K562 (cell line): ENCODE measurements at regions not wholly inside any gene's neighbourhood (a gene's known extent, or its start where the extent isn't known, plus 50 kb on each side); places are given as distances from the start of the nearest gene placed in this dataset.

Experiments
- ATAC-seq: fragments of 200-7000 bp; cut with Tn5 transposase; 3 replicates; pipeline ENCODE4 v1.9.1; 2020; ENCODE audit warnings: moderate library complexity
- BruUV-seq: library from RNA; stranded (reverse); fragments of 400-500 nt; replicated peaks from 2 replicates; lab custom pipeline; 2021; lab: Mats Ljungman, UMichigan
- CTCF ChIA-PET: fragments of 300-600 bp; formaldehyde crosslinking; extraction: SDS; loops from one replicate; lab custom pipeline; 2021; ENCODE audit warnings: low intra/inter-chr PET ratio; lab: Yijun Ruan, JAX
- POLR2A ChIA-PET: fragments of 300-600, 350-650 bp; sonication (Branson Sonifier 250); formaldehyde crosslinking; extraction: SDS; loops from one replicate; lab custom pipeline; 2021; ENCODE audit warnings: antibody characterized with exemption, inconsistent platforms; lab: Yijun Ruan, JAX
- DNase-seq, 4 experiments: peaks; one replicate each; pipeline versions ENCODE4 v3.0.0 to v3.0.0-alpha.2; 2011 to 2018; ENCODE audit warnings: low spot score in 3 of 4, mixed read lengths in 3 of 4; ENCODE audit errors: extremely low read depth in 1 of 4
- FAIRE-seq: peaks from 2 replicates; lab custom pipeline; 2011; peaks lifted over from hg19 to GRCh38; lab: Jason Lieb, UNC
- H2AFZ ChIP-seq: 2 replicates; pipeline ENCODE4 v1.6.0; 2011; ENCODE audit warnings: low read depth, low read length, control low read depth, inconsistent platforms
- H3K27ac ChIP-seq: fragments of 200-600 bp; 3 replicates; pipeline ENCODE4 v1.8.0; 2011; ENCODE audit warnings: low read depth, mild to moderate bottlenecking, control low read depth, inconsistent platforms, low read length, moderate library complexity, mixed read lengths; ENCODE audit errors: extremely low read depth
- H3K27me3 ChIP-seq, 2 experiments: fragments of 300-600 bp in 1 of 2; 2 replicates in 1 of 2; 3 replicates in 1 of 2; pipeline versions ENCODE4 v1.6.0 to v1.8.0; 2011; ENCODE audit warnings: inconsistent platforms in 2 of 2, low read length in 2 of 2, mild to moderate bottlenecking in 1 of 2, mixed read lengths in 1 of 2, moderate library complexity in 1 of 2; ENCODE audit not compliant: control insufficient read depth in 2 of 2, insufficient read depth in 2 of 2
- H3K36me3 ChIP-seq: fragments of 300-600 bp; 3 replicates; pipeline ENCODE4 v1.8.0; 2011; ENCODE audit warnings: mild to moderate bottlenecking, low read length, inconsistent platforms; ENCODE audit not compliant: control insufficient read depth, insufficient read depth
- H3K4me1 ChIP-seq, 2 experiments: fragments of 200-600 bp in 1 of 2; replicated peaks in 1 of 2; 2 replicates in 1 of 2; 3 replicates in 1 of 2; pipeline versions ENCODE4 v1.5.1 to v1.8.0; 2011; ENCODE audit warnings: inconsistent platforms in 2 of 2, low read length in 2 of 2, mild to moderate bottlenecking in 1 of 2, mixed read lengths in 1 of 2, moderate library complexity in 1 of 2; ENCODE audit not compliant: control insufficient read depth in 2 of 2, insufficient read depth in 2 of 2
- H3K4me2 ChIP-seq: 2 replicates; pipeline ENCODE4 v1.6.1; 2011; ENCODE audit warnings: low read length, control low read depth, inconsistent platforms, mixed read lengths; ENCODE audit not compliant: insufficient read depth
- H3K4me3 ChIP-seq: fragments of 200-600 bp; sonication (generic), shearing (Covaris generic); 2 replicates; pipeline ENCODE4 v1.5.1; 2016; ENCODE audit warnings: control low read depth, inconsistent platforms
- H3K79me2 ChIP-seq: fragments of 200-600 bp; 3 replicates; pipeline ENCODE4 v1.8.0; 2011; ENCODE audit warnings: low read length, inconsistent platforms; ENCODE audit not compliant: control insufficient read depth, insufficient read depth
- H3K9ac ChIP-seq, 2 experiments: 2 replicates each; pipeline versions ENCODE4 v1.6.0 to v1.6.1; 2011; ENCODE audit warnings: low read depth in 2 of 2, low read length in 2 of 2, control low read depth in 1 of 2, inconsistent platforms in 1 of 2, mild to moderate bottlenecking in 1 of 2, mixed read lengths in 1 of 2; ENCODE audit not compliant: insufficient read depth in 1 of 2
- H3K9me1 ChIP-seq: one replicate; pipeline ENCODE4 v1.6.0; 2011; ENCODE audit warnings: inconsistent platforms, mild to moderate bottlenecking, low read length, moderate library complexity; ENCODE audit not compliant: control insufficient read depth, insufficient read depth
- H3K9me3 ChIP-seq: replicated peaks from 2 replicates; pipeline ENCODE4 v1.5.1; 2011; ENCODE audit warnings: low read depth, low read length, inconsistent platforms; ENCODE audit not compliant: control insufficient read depth, insufficient read depth
- H4K20me1 ChIP-seq: replicated peaks from 2 replicates; pipeline ENCODE4 v1.6.1; 2011; ENCODE audit warnings: low read length, inconsistent platforms, mixed read lengths; ENCODE audit not compliant: control insufficient read depth, insufficient read depth
- CTBP1 ChIP-seq: fragments of 450-650 bp; IDR thresholded peaks from 2 replicates; pipeline ENCODE4 v1.6.1; 2016; ENCODE audit warnings: borderline replicate concordance
- FUS ChIP-seq: fragments of 200-400 bp; formaldehyde crosslinking; optimal IDR thresholded peaks from 2 replicates; pipeline ENCODE3; 2017; ENCODE audit warnings: low read depth, low read length
- HDAC1 ChIP-seq, 2 experiments: fragments of 450-650 bp; IDR thresholded peaks; 2 replicates each; pipeline ENCODE4 v1.6.1; 2016 to 2017; ENCODE audit warnings: inconsistent platforms in 1 of 2, mild to moderate bottlenecking in 1 of 2, moderate library complexity in 1 of 2
- MXI1 ChIP-seq: IDR thresholded peaks from 2 replicates; pipeline ENCODE4 v1.6.1; 2011; ENCODE audit warnings: low read depth, mild to moderate bottlenecking, improper control_type of control experiment, low read length
- NR2C1 ChIP-seq, 2 experiments: fragments of 450-650 bp; IDR thresholded peaks; 2 replicates each; pipeline ENCODE4 v1.6.1; 2017; ENCODE audit warnings: mild to moderate bottlenecking in 2 of 2, antibody characterized with exemption in 1 of 2, inconsistent platforms in 1 of 2, missing compliant biosample characterization in 1 of 2, missing genetic modification characterization in 1 of 2
- RFX5 ChIP-seq: IDR thresholded peaks from 2 replicates; pipeline ENCODE4 v1.6.1; 2011; ENCODE audit warnings: low read depth, mild to moderate bottlenecking, improper control_type of control experiment, low read length
- SIN3B ChIP-seq: fragments of 450-650 bp; IDR thresholded peaks from 2 replicates; pipeline ENCODE4 v1.6.1; 2017; ENCODE audit warnings: low read depth, mild to moderate bottlenecking, moderate library complexity
- ZKSCAN8 ChIP-seq: fragments of 200-800 bp; sonication (Bioruptor generic); IDR thresholded peaks from 2 replicates; pipeline ENCODE4 v1.6.1; 2016; ENCODE audit warnings: missing genetic modification characterization, missing compliant biosample characterization
- ZNF124 ChIP-seq: sonication (generic); formaldehyde crosslinking; IDR thresholded peaks from 2 replicates; pipeline ENCODE4 v1.8.1; 2022; ENCODE audit warnings: missing genetic modification reagents
- ZNF57 ChIP-seq: fragments of 450-650 bp; formaldehyde crosslinking; IDR thresholded peaks from 2 replicates; pipeline ENCODE4 v1.4.0; 2020; ENCODE audit warnings: mild to moderate bottlenecking, moderate library complexity
- ZNF644 ChIP-seq: fragments of 200-800 bp; sonication (Bioruptor generic); IDR thresholded peaks from 2 replicates; pipeline ENCODE4 v1.6.1; 2016; ENCODE audit warnings: low read depth, missing genetic modification characterization, missing compliant biosample characterization
- WGBS: fragments of 100-300 bp; shearing (Covaris generic); methylation state at CpG from one replicate; pipeline ENCODE4 v1.1.6; 2016; ENCODE audit warnings: low coverage, mixed read lengths; ENCODE audit not compliant: insufficient coverage; ENCODE audit errors: missing lambda C conversion rate; 5-methylcytosine and 5-hydroxymethylcytosine counted together
- in situ Hi-C: fragments of 300-500 bp; cut with MboI; formaldehyde crosslinking; loops from 4 replicates; pipeline ENCODE4 v1.15.0; 2018; ENCODE audit warnings: inconsistent platforms, mixed read lengths
- intact Hi-C: fragments of 100-400 bp; cut with micrococcal nuclease; formaldehyde crosslinking; loops from 2 replicates; pipeline ENCODE4 v1.14.2; 2022
- TF ChIP-seq, protein P1 (sequence below): fragments of 450-650 bp; IDR thresholded peaks from 2 replicates; pipeline ENCODE4 v1.6.1; 2016; ENCODE audit warnings: low read depth, mild to moderate bottlenecking, moderate library complexity
- TF ChIP-seq, protein P2 (sequence below): fragments of 200-800 bp; sonication (Bioruptor generic); IDR thresholded peaks from 2 replicates; pipeline ENCODE4 v1.6.1; 2017; ENCODE audit warnings: missing genetic modification characterization, missing compliant biosample characterization

DNA sequence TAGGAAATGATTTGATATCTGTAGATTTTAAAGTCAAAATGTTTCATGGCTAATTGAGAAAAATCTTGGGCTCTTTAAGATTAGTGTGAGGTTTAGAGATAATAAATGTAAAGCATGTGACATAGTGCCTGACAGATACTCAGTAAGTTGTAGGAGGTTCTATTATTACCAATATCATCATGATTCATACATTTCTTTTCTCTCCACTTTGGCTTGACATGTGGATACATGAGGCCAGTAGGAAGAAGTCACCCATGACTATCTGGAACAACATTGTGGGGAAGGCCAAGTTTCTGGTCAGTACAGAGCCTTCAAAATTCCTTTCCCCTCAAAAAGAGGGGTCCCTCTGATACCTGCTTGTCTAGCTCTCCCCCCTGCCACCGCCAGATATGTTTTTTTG lies 91.2 kb upstream of the SORBS2 start:
- BruUV-seq = no TSS peak

More for the DNA sequence above, 91.2 kb upstream of the SORBS2 start:
- in situ Hi-C loops (no loop called here), intact Hi-C loops (no loop called here)
- H4K20me1 ChIP-seq = no peaks in the 10 kb centered on the region
- H3K4me3 ChIP-seq = no peak overlapping the region
- ChIA-PET POLR2A (no interaction called here), CTCF (no interaction called here)
- no peaks in the 10 kb centered on the region for H3K9me1 ChIP-seq
- H2AFZ ChIP-seq = no peak overlapping the region
- TF ChIP-seq NR2C1 (IDR thresholded peaks at IDR 0.05) (no peak), NR2C1 (tag; IDR thresholded peaks at IDR 0.05) (no peak), ZNF57 (CRISPR knock-in tag) (no peak), MXI1 (no peak), RFX5 (no peak), ZKSCAN8 (no peak), ZNF124 (no peak), FUS (no peak), SIN3B (no peak), CTBP1 (no peak), HDAC1 (IDR thresholded peaks at IDR 0.05) (no peak), ZNF644 (tag) (no peak)
- TF ChIP-seq, protein P1, sequence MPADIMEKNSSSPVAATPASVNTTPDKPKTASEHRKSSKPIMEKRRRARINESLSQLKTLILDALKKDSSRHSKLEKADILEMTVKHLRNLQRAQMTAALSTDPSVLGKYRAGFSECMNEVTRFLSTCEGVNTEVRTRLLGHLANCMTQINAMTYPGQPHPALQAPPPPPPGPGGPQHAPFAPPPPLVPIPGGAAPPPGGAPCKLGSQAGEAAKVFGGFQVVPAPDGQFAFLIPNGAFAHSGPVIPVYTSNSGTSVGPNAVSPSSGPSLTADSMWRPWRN = no peak
- TF ChIP-seq, protein P2, sequence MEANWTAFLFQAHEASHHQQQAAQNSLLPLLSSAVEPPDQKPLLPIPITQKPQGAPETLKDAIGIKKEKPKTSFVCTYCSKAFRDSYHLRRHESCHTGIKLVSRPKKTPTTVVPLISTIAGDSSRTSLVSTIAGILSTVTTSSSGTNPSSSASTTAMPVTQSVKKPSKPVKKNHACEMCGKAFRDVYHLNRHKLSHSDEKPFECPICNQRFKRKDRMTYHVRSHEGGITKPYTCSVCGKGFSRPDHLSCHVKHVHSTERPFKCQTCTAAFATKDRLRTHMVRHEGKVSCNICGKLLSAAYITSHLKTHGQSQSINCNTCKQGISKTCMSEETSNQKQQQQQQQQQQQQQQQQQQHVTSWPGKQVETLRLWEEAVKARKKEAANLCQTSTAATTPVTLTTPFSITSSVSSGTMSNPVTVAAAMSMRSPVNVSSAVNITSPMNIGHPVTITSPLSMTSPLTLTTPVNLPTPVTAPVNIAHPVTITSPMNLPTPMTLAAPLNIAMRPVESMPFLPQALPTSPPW = no peak
- H3K27me3 ChIP-seq = peaks cover 2 to 10% of the 10 kb centered on the region in 2 experiments; a peak in 2 of 5 replicates
- FAIRE-seq = no peak
- no peak overlapping the region for H3K4me2 ChIP-seq
- H3K79me2 ChIP-seq = no peaks in the 10 kb centered on the region
- H3K9me3 ChIP-seq = no peaks in the 10 kb centered on the region
- 0% methylated on average over 1 of the region's 1 CpG for WGBS
- no peak for ATAC-seq
- no peak overlapping the region for H3K9ac ChIP-seq
- no peak overlapping the region for H3K27ac ChIP-seq
- H3K4me1 ChIP-seq = no peaks in the 10 kb centered on the region
- no peaks in the 10 kb centered on the region for H3K36me3 ChIP-seq
- DNase-seq = no peak
